GM21737 (cell line): ENCODE measurements at regions not wholly inside any gene's neighbourhood (a gene's known extent, or its start where the extent isn't known, plus 50 kb on each side); places are given as distances from the start of the nearest gene placed in this dataset.
A peak's percentile ranks its signal among the peaks of the same experiment; 100 is the strongest.

ENCODE experiments used
- ATAC-seq: cut with Tn5 transposase; IDR thresholded peaks from one replicate; pipeline ENCODE4 v1.9.1; 2021; ENCODE audit warnings: mild to moderate bottlenecking, moderate library complexity; ENCODE audit not compliant: unreplicated experiment

DNA sequence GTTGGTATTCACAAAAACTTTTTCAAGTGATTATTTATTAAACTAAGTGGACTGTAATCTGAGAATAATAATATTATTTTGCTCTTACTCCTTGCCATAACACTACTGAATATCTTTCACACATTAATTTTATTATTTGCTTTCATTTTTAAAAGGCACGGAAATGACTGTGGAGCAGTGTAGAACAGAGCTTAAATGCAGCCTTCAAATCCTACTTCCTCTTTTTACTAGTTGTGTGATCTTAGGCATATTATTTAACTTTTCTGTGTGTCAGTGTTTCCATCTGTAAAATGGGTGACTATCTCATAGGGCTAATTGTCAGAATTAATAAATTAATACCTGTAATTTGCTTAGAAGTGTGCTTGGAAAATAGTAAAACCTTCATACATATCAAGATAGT, 55.5 kb upstream of the SLC8A1 start:
- ATAC-seq = no peak

GRCh38 chr2:40510304-40510703, 58.4 kb upstream of the SLC8A1 start:
- ATAC-seq = no peak

DNA sequence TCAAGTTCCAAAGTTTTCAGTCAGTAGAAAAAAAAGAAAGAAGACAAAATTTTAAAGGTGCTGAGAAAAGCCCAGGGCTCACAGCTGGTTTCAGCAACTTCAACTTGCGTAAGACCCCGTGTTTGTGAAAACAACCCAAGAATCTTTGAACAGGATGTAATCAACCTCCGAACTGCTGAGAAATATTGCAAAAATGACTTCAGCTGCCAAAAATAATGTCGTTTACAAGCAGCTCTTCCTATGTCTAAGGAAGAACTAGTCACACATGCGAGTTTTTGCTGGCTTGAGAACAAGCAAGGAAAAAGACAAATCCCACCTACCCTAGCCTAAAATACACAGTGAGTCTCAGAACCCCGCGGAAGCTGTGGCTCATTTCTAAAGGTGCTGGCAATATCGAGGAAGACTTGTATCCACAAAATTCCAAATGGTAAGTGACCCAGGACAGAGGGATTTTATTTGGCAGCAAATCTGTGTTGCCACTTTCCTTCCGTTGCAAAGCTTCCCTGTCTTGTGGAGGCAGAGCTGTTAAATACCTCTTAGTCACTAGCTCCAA, 59.8 kb upstream of the SLC8A1 start:
- ATAC-seq = no peak

- no peak for ATAC-seq
These were observed 60.4 kb upstream of the SLC8A1 start for GRCh38 chr2:40512256-40512655.

- ATAC-seq = no peak
These were observed 61.3 kb upstream of the SLC8A1 start for GRCh38 chr2:40513201-40513600.

- ATAC-seq = no peak
These were observed 64.7 kb upstream of the SLC8A1 start for GRCh38 chr2:40516604-40517003.

GRCh38 chr2:40528564-40528963, 76.7 kb upstream of the SLC8A1 start:
- ATAC-seq = no peak

- ATAC-seq = no peak
These were observed 79.5 kb upstream of the SLC8A1 start for GRCh38 chr2:40531359-40531758.

GRCh38 chr2:40534528-40534927, 82.6 kb upstream of the SLC8A1 start:
- ATAC-seq = no peak

DNA sequence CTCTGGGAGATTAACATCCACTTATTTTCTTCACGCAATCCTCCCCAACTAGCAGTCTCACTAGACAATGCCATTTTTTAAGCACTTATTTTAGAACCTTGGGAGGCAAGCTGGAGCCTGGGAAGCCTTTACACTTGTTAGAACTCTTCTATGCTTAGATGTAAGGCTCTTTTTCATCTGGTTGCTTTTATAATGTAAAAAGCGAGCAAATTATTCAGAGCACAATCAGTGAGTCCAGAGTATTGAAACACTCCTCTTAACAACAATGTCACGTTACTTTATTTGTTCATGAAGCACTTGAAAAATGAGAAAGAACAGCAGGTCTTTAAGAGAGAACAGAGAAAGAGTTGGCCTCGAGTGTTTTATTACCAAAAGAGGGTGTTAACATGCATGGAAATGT, 84.1 kb upstream of the SLC8A1 start:
- no peak for ATAC-seq

DNA sequence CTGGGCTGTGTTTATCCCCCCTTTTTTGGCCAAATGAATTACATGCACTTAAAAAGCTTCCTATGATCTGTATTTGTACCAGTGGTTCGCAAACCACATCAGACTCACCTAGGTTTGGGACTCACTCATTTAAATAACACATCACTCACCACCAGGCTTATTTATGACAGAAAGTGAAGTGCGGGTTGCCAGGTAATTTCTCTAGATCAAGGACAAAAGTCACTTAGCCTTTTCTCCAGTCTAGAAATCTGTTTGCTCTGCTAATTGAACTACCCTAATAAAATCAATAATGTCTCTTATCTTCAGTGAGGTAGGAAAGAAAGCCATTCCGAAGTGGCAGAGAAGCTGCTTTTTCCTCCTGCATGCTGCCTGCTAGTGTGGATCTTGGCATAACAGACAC, 88.1 kb upstream of the SLC8A1 start:
- no peak for ATAC-seq

- no peak for ATAC-seq
These were observed 91.5 kb upstream of the SLC8A1 start for GRCh38 chr2:40543381-40543780.

DNA sequence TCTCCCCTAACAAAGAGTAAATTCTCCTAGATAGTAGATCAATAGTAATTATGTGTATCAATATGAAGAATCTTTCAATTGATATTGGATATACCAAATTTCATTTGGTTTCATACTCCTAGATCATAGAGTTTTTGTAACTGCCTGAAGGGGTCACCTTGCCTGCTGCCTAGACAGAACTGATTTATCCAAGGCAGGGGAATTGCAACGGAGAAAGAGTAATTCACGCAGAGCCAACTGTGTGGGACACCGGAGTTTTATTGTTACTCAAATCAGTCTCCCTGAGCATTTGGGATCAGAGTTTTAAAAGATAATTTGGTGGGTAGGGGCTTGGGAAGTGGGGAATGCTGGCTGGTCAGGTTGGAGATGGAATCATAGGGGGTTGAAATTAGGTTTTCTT, 92.2 kb upstream of the SLC8A1 start:
- ATAC-seq = no peak

GRCh38 chr2:40545645-40546044, 93.8 kb upstream of the SLC8A1 start:
- no peak for ATAC-seq

GRCh38 chr2:40546439-40547191, 94.7 kb upstream of the SLC8A1 start:
- ATAC-seq = no peak

GRCh38 chr2:40548521-40548920, 96.6 kb upstream of the SLC8A1 start:
- ATAC-seq = no peak

DNA sequence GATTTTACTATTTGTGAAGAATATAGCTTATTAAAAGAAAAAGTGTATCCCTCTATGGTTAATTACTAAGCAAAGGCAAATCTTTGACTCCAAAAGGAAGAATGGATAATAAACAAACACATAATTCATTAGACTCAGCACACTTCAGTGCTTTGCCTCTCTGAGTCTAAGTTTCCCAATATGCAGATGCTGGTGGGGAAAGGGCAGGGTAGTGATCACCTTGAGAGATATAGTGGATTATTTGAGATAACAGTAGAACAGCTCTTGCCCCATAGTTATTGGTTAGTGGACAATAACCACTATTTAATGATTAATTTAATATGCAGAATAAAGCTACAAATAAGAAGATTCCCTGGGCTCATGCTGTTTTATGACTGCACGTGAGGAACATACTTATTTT, 98.2 kb upstream of the SLC8A1 start:
- ATAC-seq = no peak

DNA sequence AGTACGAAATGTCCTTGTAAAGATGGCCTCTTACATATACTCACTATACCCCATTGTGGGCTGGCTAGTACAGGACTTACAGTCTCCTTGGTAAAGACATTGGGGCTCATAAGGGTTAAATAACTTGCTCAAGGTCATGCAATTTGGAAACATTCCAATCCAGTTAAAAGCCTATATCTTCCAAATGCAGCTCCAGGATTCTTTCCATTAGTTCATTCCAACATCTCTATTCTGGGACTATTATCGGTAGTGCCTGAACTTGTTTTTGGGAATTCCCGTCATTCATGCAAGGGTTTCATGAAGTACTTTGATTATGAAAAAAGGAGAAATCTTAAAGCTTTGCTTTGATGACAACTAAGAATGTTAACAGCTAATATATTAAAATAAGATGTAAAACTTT, 99.2 kb upstream of the SLC8A1 start:
- ATAC-seq = no peak

- ATAC-seq = peak; percentile 71
These were observed 102.9 kb upstream of the SLC8A1 start for GRCh38 chr2:40554665-40555294.

DNA sequence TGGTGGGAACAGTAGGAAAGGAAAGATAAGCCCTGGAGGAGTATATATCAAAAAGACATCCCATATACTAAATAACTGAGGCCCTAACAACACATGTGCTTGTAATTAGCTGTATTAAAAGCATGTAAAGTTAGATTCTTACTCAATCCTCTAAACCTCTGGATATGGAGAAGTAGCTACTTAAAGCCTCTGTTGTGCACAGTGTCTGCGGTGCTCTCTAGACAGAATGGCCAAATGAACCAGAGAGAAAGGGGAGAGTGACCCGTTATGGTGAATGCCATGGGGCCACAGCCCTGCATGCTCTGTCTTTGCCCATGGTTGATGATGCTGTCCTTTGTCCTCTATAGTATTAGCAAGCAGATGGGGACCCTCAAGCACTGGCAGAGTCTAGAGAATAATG, 104.4 kb upstream of the SLC8A1 start:
- no peak for ATAC-seq

GRCh38 chr2:40556739-40557138, 104.8 kb upstream of the SLC8A1 start:
- no peak for ATAC-seq

DNA sequence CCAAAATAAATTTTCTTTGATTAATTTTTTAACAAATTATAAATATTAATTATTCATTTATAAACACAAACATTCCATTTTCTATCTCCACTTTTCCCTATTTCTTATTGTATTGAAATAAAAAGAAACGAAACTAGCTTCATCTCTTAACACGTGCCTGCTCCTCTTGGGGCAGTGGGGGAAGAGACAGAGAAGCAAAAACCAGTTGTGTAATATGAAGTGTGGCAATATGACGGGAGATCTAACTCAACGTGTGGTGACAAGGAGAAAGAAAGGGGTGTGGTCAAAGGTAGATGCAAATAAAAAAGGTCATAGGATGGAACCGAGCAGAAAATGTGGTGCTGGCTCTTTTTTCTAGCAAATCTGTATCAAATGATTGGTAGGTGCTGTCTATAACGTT, 106.9 kb upstream of the SLC8A1 start:
- ATAC-seq = no peak
